ENCODE measurements at regions not wholly inside any gene's neighbourhood (a gene's known extent, or its start where the extent isn't known, plus 50 kb on each side); places are given as distances from the start of the nearest gene placed in this dataset.
A peak's percentile ranks its signal among the peaks of the same experiment; 100 is the strongest.

- DNase-seq (ENCODE audit: low spot score): no peak
Measured at GRCh38 chr1:57492586-57493226, 68.8 kb upstream of the DAB1 start.

DNA sequence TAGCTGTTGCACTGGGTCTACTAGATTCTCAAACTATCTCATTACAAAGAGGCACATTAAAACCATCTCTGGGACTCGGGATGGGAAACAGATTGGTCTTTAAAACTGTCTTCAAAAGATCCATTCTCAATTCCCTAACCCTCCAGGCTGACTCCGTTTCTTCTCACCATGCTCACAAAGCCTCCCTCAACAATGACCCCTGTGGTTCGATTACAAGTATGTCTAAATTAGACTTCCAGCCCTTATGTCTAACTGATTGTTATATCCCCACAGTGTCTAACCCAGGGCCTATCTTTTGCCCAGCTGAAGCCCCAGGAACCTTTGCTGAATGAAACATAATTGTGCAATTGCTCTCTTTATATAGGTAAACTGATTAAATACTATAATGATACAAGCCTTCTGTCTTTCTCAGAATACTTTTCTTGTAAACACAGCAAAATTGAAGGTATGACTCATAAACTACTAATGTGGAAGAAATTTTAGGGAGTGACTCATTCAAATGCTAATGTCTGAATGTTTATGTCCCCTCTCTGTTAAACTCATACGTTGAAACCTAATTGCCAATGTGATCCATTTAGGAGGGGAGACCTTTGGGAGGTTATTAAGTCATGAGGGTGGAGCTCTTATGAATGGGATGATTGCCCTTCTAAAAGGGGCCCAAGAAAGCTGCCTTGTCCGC, 65.6 kb upstream of the DAB1 start:
- DNase-seq (ENCODE audit: low spot score): peak; percentile 70

DNA sequence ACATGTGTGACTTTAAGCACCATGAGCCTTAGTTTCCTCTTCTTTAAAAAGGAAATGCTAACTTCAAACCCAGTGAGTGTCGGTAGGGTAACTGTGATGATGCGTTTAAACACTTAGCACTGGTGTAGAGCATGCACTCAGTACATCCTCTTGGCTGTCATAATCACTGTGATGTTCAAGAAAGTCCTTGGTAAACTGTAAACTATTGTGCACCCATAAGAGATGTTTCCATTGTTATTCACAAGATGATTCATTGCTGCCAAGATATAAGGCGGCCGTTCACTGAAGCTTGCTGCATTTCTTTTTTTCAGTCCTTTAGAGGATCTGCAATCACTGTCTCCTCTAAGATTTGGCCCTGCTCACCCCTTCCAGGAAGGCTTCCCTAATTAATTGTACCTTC, 61.8 kb upstream of the DAB1 start:
- peak; percentile 19 for DNase-seq (ENCODE audit: low spot score)

- no peak for DNase-seq (ENCODE audit: low spot score)
Measured at GRCh38 chr1:57483954-57484353, 60.1 kb upstream of the DAB1 start.

GRCh38 chr1:57479471-57479870, 55.6 kb upstream of the DAB1 start:
- DNase-seq (ENCODE audit: low spot score): no peak

- no peak for DNase-seq (ENCODE audit: low spot score)
Measured at GRCh38 chr1:57475366-57475765, 51.5 kb upstream of the DAB1 start.

GRCh38 chr1:57474137-57474750, 50.4 kb upstream of the DAB1 start:
- no peak for DNase-seq (ENCODE audit: low spot score)
